ENCODE measurements at regions not wholly inside any gene's neighbourhood (a gene's known extent, or its start where the extent isn't known, plus 50 kb on each side); places are given as distances from the start of the nearest gene placed in this dataset.

- POLR2A ChIA-PET (ENCODE audit: unreplicated experiment): interaction anchor here (0.5 kb wide), 1 partner anchor 1989 kb away, joined by 4 read pairs; no protein-coding TSS in a partner anchor
- Histone ChIP-seq H3K36me3 (ENCODE audit: control insufficient read depth, insufficient read depth, low read length) (no peaks in the 10 kb centered on the region), H2BK15ac (ENCODE audit: low read depth, low read length) (no peak overlapping the region), H2AK9ac (replicated peaks; ENCODE audit: low read depth, low read length, poor library complexity) (no peak overlapping the region), H3K79me1 (ENCODE audit: low read depth in 1 of 2, low read length in 2 of 2) (no peaks in the 10 kb centered on the region), H3K9me1 (ENCODE audit: insufficient read depth, low read length) (no peaks in the 10 kb centered on the region), H4K20me1 (ENCODE audit: insufficient read depth, low read length) (no peaks in the 10 kb centered on the region), H3K14ac (replicated peaks; ENCODE audit: low read depth, low read length) (no peak overlapping the region), H2BK5ac (ENCODE audit: low read depth, low read length, poor library complexity, severe bottlenecking) (no peak overlapping the region), H3K27me3 (ENCODE audit: control insufficient read depth, insufficient read depth, low read length) (peaks cover 7% of the 10 kb centered on the region; the same call in 1 of the 2 replicates), H4K5ac (ENCODE audit: low read depth, low read length) (no peak overlapping the region), H3K4me1 (ENCODE audit: control insufficient read depth, insufficient read depth, low read length) (no peaks in the 10 kb centered on the region), H3K4ac (ENCODE audit: low read depth, low read length) (no peak overlapping the region), H2BK20ac (ENCODE audit: low read depth, low read length) (no peak overlapping the region), H3K4me2 (ENCODE audit: low read depth, low read length) (no peak overlapping the region), H2AK5ac (ENCODE audit: low read depth, low read length) (peak overlapping the region; percentile 39; the same call in 1 of the 2 replicates), H3K9me3 (ENCODE audit: control insufficient read depth, insufficient read depth, low read length) (no peaks in the 10 kb centered on the region), H2BK120ac (ENCODE audit: low read depth, low read length) (peak overlapping the region; percentile 19; the same call in 1 of the 2 replicates), H3K56ac (ENCODE audit: extremely low read depth, insufficient read depth, low read length) (no peak overlapping the region), H3K18ac (ENCODE audit: low read depth, low read length) (no peak overlapping the region), H2AFZ (replicated peaks; ENCODE audit: low read length, poor library complexity) (no peak overlapping the region), H3K27ac (ENCODE audit: insufficient read depth, low read length) (no peak overlapping the region), H3K23ac (ENCODE audit: low read depth, low read length) (no peak overlapping the region), H4K91ac (ENCODE audit: insufficient read depth, low read depth, low read length) (0 out of 2 replicates have a peak overlapping the region, but pooled peaks have one; percentile 37), H3K4me3 (ENCODE audit: insufficient read depth, low read depth, low read length) (no peak overlapping the region), H4K8ac (ENCODE audit: low read depth in 2 of 2, low read length in 2 of 2) (no peak overlapping the region), H3K9ac (ENCODE audit: low read depth, low read length) (no peak overlapping the region)
- ATAC-seq (ENCODE audit: low read depth): peak; percentile 86
- TF ChIP-seq CTCF (conservative IDR thresholded peaks at IDR 0.05; ENCODE audit: low read depth, low read length) (peak; percentile 63), SMC3 (IDR thresholded peaks at IDR 0.05; ENCODE audit: low read depth, low read length) (peak; percentile 75), FOS (IDR thresholded peaks at IDR 0.05; ENCODE audit: low read depth, low read length) (no peak), RAD21 (IDR thresholded peaks at IDR 0.05; ENCODE audit: low read length) (peak; percentile 83)
- peak; percentile 22 for DNase-seq
- BruUV-seq (replicated peaks): no TSS peak
- CTCF ChIA-PET: interaction anchor here (1.0 kb wide), 1 partner anchor 631 kb away, joined by 5 read pairs; no protein-coding TSS in a partner anchor
- WGBS, 2 experiments (ENCODE audit: extremely low coverage in 2 of 2, insufficient read length in 1 of 2): 73% methylated on average over 10 of the region's 24 CpGs; no CpG with 5 or more reads in 1 of the 2 experiments
- intact Hi-C loops (cut with micrococcal nuclease): loop anchor here (1.0 to 5.0 kb wide), 3 partner anchors 127 to 298 kb away; partner anchors contain the start of gene RTL6
- in situ Hi-C loops (cut with MboI; ENCODE audit: low sequenced_read_pairs): loop anchor here (5.0 to 10.0 kb wide), 2 partner anchors 309 to 537 kb away; partner anchors contain the start of gene SHISAL1
- dilution Hi-C loops (cut with HindIII; ENCODE audit: low sequenced_read_pairs, unreplicated experiment): no loop called here
These were observed 78.1 kb upstream of the PRR5 start for GRCh38 chr22:44623771-44624510.
